ENCODE measurements at regions not wholly inside any gene's neighbourhood (a gene's known extent, or its start where the extent isn't known, plus 50 kb on each side); places are given as distances from the start of the nearest gene placed in this dataset.

GRCh38 chrX:39661116-39661907 lies 436.4 kb downstream of the BCOR start:
- no peak for TF ChIP-seq CTCF (IDR thresholded peaks at IDR 0.05)
- no peak for TF ChIP-seq POLR2A (IDR thresholded peaks at IDR 0.05)
- no peak for TF ChIP-seq EP300 (IDR thresholded peaks at IDR 0.05)

All from ovary (tissue), 3 donors.